Loucy (cell line): ENCODE measurements at regions not wholly inside any gene's neighbourhood (a gene's known extent, or its start where the extent isn't known, plus 50 kb on each side); places are given as distances from the start of the nearest gene placed in this dataset.

Source experiments
- CTCF ChIP-seq: fragments of 200-600 bp; sonication (generic); conservative IDR thresholded peaks from 2 replicates; pipeline ENCODE4 v1.5.1; 2014; ENCODE audit warnings: mild to moderate bottlenecking, antibody characterized with exemption, low read length
- EZH2phosphoT487 ChIP-seq: fragments of 200-600 bp; IDR thresholded peaks from 2 replicates; pipeline ENCODE4 v1.6.1; 2018; ENCODE audit warnings: antibody characterized with exemption, mild to moderate bottlenecking, moderate library complexity, borderline replicate concordance

- TF ChIP-seq CTCF (no peak), EZH2phosphoT487 (no peak)
Observed at GRCh38 chr4:129822701-129823100, 726.7 kb downstream of the C4orf33 start.
